Spleen (tissue), 7 donors: ENCODE measurements at regions not wholly inside any gene's neighbourhood (a gene's known extent, or its start where the extent isn't known, plus 50 kb on each side); places are given as distances from the start of the nearest gene placed in this dataset.

Experiments
- CTCF ChIP-seq, 11 experiments: fragments of 200-600 bp in 7 of 11; fragments of 450-650 bp in 4 of 11; sonication (generic) in 4 of 11; IDR thresholded peaks in 8 of 11; conservative IDR thresholded peaks in 3 of 11; 1 replicate in 7 of 11; 2 replicates in 4 of 11; pipeline versions ENCODE4 v1.4.0 to v1.8.0; 2016 to 2021; ENCODE audit warnings: antibody characterized with exemption in 11 of 11, inconsistent platforms in 4 of 11, mild to moderate bottlenecking in 1 of 11
- POLR2A ChIP-seq, 3 donors: fragments of 450-650 bp; IDR thresholded peaks; one replicate each; pipeline ENCODE4 v1.5.1; 2017; ENCODE audit warnings: antibody characterized with exemption in 3 of 3, mild to moderate bottlenecking in 1 of 3
- POLR2AphosphoS5 ChIP-seq, 3 donors: sonication (generic); formaldehyde crosslinking; IDR thresholded peaks; one replicate each; pipeline ENCODE4 v1.5.1; 2017; ENCODE audit warnings: antibody characterized with exemption in 3 of 3
- donor health status: DM: no; HTN: no; CAD: no; lungs with moderate emphysema.
- donor health status: DM: no; HTN: no; CAD: no.
- donor health status: DM: no; HTN: no; CAD: no.

GRCh38 chr1:214941061-214941460 is 141.5 kb upstream of the KCNK2 start:
- TF ChIP-seq CTCF (IDR thresholded peaks at IDR 0.05 in 8 of 11, conservative IDR thresholded peaks at IDR 0.05 in 3 of 11) (no peak), POLR2A (IDR thresholded peaks at IDR 0.05) (no peak), POLR2AphosphoS5 (IDR thresholded peaks at IDR 0.05) (no peak)
